NB4 (cell line): ENCODE measurements at regions not wholly inside any gene's neighbourhood (a gene's known extent, or its start where the extent isn't known, plus 50 kb on each side); places are given as distances from the start of the nearest gene placed in this dataset.

ENCODE experiments used
- DNase-seq: peaks from one replicate; pipeline ENCODE4 v3.0.0; 2010; ENCODE audit warnings: low read depth
- H3K4me3 ChIP-seq: one replicate; pipeline ENCODE4 v1.5.1; 2011; ENCODE audit warnings: mild to moderate bottlenecking, low read depth, low read length, moderate library complexity
- MYC ChIP-seq: IDR thresholded peaks from 2 replicates; pipeline ENCODE4 v1.6.1; 2011; ENCODE audit warnings: low read depth, low read length
- POLR2A ChIP-seq: IDR thresholded peaks from 2 replicates; pipeline ENCODE4 v1.6.1; 2011; ENCODE audit warnings: mild to moderate bottlenecking; ENCODE audit not compliant: insufficient read length; ENCODE audit errors: extremely low read depth
- TF ChIP-seq, protein P1 (sequence below): IDR thresholded peaks from one replicate; pipeline ENCODE4 v1.5.1; 2012; ENCODE audit warnings: low read depth, low read length
- TF ChIP-seq, protein P2 (sequence below): IDR thresholded peaks from 2 replicates; pipeline ENCODE4 v1.6.1; 2011; ENCODE audit warnings: low read depth, low read length

DNA sequence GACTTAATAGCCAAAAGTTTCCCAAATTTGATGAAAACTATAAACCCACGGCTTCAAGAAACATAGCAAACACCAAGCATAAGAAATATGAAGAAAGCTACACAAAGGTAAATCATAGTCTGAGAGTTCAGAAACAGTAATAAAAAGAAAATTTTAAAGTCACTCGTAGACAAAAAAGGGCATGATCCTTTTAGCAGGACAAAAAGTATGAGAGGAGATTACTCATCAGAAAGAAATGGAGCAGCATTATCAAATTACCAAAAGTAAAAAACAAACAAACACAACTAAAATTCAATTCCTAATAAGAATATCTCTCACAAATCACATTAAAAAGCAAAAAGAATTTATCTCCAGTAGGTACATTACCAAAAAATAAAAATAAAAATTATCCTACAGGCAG, 279.4 kb upstream of the UBE2E2 start:
- DNase-seq = no peak
- TF ChIP-seq MYC (no peak), POLR2A (no peak)
- TF ChIP-seq, protein P1, sequence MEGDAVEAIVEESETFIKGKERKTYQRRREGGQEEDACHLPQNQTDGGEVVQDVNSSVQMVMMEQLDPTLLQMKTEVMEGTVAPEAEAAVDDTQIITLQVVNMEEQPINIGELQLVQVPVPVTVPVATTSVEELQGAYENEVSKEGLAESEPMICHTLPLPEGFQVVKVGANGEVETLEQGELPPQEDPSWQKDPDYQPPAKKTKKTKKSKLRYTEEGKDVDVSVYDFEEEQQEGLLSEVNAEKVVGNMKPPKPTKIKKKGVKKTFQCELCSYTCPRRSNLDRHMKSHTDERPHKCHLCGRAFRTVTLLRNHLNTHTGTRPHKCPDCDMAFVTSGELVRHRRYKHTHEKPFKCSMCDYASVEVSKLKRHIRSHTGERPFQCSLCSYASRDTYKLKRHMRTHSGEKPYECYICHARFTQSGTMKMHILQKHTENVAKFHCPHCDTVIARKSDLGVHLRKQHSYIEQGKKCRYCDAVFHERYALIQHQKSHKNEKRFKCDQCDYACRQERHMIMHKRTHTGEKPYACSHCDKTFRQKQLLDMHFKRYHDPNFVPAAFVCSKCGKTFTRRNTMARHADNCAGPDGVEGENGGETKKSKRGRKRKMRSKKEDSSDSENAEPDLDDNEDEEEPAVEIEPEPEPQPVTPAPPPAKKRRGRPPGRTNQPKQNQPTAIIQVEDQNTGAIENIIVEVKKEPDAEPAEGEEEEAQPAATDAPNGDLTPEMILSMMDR = no peak
- TF ChIP-seq, protein P2, sequence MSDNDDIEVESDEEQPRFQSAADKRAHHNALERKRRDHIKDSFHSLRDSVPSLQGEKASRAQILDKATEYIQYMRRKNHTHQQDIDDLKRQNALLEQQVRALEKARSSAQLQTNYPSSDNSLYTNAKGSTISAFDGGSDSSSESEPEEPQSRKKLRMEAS = no peak
- no peak overlapping the region for H3K4me3 ChIP-seq

DNA sequence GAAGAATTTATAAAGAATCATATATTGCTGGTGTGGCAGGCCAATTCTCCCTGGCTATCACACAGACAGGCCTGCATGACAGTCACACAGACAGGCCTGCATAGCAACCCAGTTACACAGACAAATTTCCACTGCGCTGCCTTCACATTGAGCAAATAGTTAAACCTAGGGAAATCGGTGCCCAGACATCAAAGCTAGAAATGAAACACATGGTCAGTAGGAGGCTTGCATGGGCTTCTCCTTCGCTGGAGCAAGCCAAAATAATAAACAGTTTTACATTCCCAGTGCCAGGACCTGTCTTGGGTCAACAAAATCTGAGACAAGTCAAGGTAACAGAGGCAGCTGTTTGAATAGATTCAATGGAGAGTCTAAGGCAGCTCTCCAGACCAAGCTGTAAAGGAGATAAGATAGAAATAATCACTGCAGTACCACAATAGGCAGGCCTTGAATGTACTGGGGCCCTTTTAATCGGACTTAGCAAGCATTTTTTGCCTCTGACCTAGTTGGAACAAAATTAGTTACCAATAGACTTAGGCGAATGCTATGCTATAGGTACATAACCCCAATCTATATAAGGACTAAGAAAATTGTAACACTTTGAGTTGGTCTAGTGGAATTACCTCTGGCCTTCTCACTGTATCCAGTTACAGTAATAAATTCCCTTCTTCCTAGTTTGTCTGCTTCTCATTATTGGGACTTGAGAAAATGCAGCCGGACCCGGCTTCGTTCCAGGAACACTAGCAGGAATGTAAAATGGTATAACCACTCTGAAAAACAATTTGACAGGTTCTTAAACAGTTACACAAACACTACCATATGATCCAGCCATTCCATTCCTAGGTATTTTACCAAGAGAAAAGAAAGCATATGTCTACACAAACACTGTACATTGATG, 274.7 kb upstream of the UBE2E2 start:
- no peak for DNase-seq
- TF ChIP-seq, protein P1 = no peak
- TF ChIP-seq, protein P2 = no peak
- TF ChIP-seq POLR2A (no peak), MYC (no peak)
- no peak overlapping the region for H3K4me3 ChIP-seq

DNA sequence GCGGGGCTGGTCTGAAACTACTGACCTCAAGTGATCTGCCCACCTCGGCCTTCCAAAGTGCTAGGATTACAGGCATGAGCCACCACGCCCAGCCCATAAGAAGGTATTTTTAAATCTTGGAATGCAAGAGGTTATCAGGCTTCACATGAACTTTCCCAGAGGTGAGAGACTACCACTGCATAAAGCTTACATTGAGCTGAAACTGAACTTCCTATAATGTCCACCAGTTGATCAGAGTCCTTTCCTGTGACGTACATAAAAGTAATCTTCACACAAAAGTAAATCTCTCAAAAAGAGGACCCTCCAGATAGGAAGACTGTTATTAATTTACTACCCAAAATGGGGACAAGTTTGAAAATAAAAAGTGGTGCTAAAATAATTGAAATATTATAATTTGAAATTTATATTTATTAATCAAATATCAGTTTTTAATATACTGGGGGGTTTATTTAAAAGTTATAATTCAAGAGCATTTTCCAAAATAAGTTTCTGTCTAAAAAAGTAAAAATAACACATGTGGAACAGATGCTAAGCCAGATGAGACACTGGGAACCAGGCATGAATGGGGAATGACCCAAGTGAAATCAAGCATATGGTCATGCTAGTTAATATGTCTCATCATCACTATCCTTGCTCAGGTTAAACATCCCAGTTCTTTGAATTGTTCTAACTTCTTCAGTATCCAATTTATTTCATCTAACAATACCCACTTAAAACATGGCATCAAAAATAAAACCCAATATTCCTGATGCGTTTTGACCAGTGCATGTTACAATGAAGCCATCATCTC, 269.9 kb upstream of the UBE2E2 start:
- no peak overlapping the region for H3K4me3 ChIP-seq
- no peak for DNase-seq
- TF ChIP-seq MYC = no peak
- TF ChIP-seq, protein P1 = no peak
- no peak for TF ChIP-seq POLR2A
- TF ChIP-seq, protein P2 = no peak

DNA sequence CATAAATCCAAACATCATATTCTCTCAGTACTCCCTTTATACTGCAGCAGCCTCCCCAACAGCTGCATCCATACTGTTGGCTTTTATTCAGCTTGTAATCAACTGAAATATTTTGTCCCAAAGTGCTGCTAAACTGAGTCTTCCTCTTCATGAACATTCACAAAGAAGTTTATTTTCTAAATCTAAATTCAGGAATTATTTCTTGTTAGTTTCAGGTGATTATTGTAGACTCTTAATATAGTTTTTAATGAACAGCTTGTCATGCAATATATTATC, 269.3 kb upstream of the UBE2E2 start:
- no peak overlapping the region for H3K4me3 ChIP-seq
- TF ChIP-seq, protein P2 = no peak
- TF ChIP-seq POLR2A (no peak), MYC (no peak)
- TF ChIP-seq, protein P1 = no peak
- no peak for DNase-seq

DNA sequence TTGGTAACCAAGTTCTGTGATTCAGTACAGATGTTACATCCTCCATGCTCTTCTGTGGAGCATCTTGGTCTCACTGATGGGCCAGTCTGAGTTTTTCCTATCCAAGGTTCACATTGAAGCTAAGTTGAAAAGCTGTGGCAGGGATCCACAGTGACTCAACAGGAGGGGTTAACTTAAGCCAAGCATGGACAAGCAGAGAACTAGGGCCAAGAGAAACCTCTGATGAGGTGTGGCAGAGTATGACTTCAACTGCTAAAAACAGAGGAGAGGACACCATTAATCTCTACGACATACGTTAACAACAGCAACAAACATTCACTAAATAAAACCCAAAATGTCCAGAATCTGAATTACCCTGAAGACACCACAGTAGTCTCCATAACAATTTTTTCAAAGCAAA, 268.1 kb upstream of the UBE2E2 start:
- H3K4me3 ChIP-seq = no peak overlapping the region
- no peak for DNase-seq
- TF ChIP-seq MYC = no peak
- no peak for TF ChIP-seq POLR2A
- TF ChIP-seq, protein P2 = no peak
- TF ChIP-seq, protein P1 = no peak
